Natural killer cell (primary cell): ENCODE measurements at regions not wholly inside any gene's neighbourhood (a gene's known extent, or its start where the extent isn't known, plus 50 kb on each side); places are given as distances from the start of the nearest gene placed in this dataset.

Experiments
- ATAC-seq, 3 donors: fragments of 150-1000 bp in 2 of 3; fragments of 200-7000 bp in 1 of 3; cut with Tn5 transposase; 1 replicate in 1 of 3; 2 replicates in 2 of 3; pipeline ENCODE4 v1.10.0; 2021; ENCODE audit warnings: mild to moderate bottlenecking in 2 of 3, moderate library complexity in 2 of 3
- DNase-seq, 2 donors: peaks; one replicate each; pipeline versions ENCODE4 v3.0.0 to v3.0.0-alpha.2; 2013 to 2021; ENCODE audit warnings: mixed read lengths in 1 of 2
- H3K27ac ChIP-seq: one replicate; pipeline ENCODE4 v1.5.1; 2013; ENCODE audit warnings: mild to moderate bottlenecking, low read length
- H3K27me3 ChIP-seq: one replicate; pipeline ENCODE4 v1.6.1; 2013; ENCODE audit warnings: low read length; ENCODE audit not compliant: control insufficient read depth, insufficient read depth
- H3K36me3 ChIP-seq: one replicate; pipeline ENCODE4 v1.6.1; 2013; ENCODE audit warnings: low read length; ENCODE audit not compliant: control insufficient read depth, insufficient read depth
- H3K4me1 ChIP-seq: one replicate; pipeline ENCODE4 v1.6.1; 2013; ENCODE audit warnings: low read length; ENCODE audit not compliant: control insufficient read depth, insufficient read depth
- H3K4me3 ChIP-seq: one replicate; pipeline ENCODE4 v1.5.1; 2013; ENCODE audit warnings: low read length
- H3K9me3 ChIP-seq: one replicate; pipeline ENCODE4 v1.6.1; 2013; ENCODE audit warnings: low read length; ENCODE audit not compliant: control insufficient read depth, insufficient read depth
- H3K27ac Mint-ChIP-seq, 2 donors: one replicate each; pipeline ENCODE4 v1.8.0; 2022; ENCODE audit warnings: mild to moderate bottlenecking in 2 of 2, mixed read lengths in 2 of 2, moderate library complexity in 1 of 2
- H3K27me3 Mint-ChIP-seq, 2 donors: one replicate each; pipeline ENCODE4 v1.8.0; 2022; ENCODE audit warnings: low read depth in 2 of 2, mixed read lengths in 2 of 2
- H3K36me3 Mint-ChIP-seq: one replicate; pipeline ENCODE4 v1.8.0; 2022; ENCODE audit warnings: mixed read lengths
- H3K4me1 Mint-ChIP-seq, 2 donors: one replicate each; pipeline ENCODE4 v1.8.0; 2022; ENCODE audit warnings: mixed read lengths in 2 of 2
- H3K4me3 Mint-ChIP-seq: one replicate; pipeline ENCODE4 v1.8.0; 2022; ENCODE audit warnings: mild to moderate bottlenecking, moderate library complexity, mixed read lengths
- H3K9me3 Mint-ChIP-seq, 2 donors: one replicate each; pipeline ENCODE4 v1.8.0; 2022; ENCODE audit warnings: mixed read lengths in 2 of 2
- CTCF ChIP-seq: fragments of 200-600 bp; IDR thresholded peaks from one replicate; pipeline ENCODE4 v1.8.0; 2022; ENCODE audit warnings: antibody characterized with exemption
- WGBS: methylation state at CpG from one replicate; pipeline ENCODE4 v1.1.7; 2013; ENCODE audit warnings: missing lambda C conversion rate; ENCODE audit not compliant: insufficient coverage; 5-methylcytosine and 5-hydroxymethylcytosine counted together
- intact Hi-C: fragments of 100-400 bp; cut with micrococcal nuclease; formaldehyde crosslinking; loops from one replicate; pipeline ENCODE4 v1.14.2; 2022

GRCh38 chr18:21958263-21958662, 211.1 kb upstream of the GATA6 start:
- Mint-ChIP-seq H3K27me3 (peaks cover 16 to 22% of the 10 kb centered on the region in 2 donors), H3K27ac (no peak overlapping the region), H3K4me1 (no peaks in the 10 kb centered on the region), H3K36me3 (no peaks in the 10 kb centered on the region), H3K4me3 (no peak overlapping the region), H3K9me3 (no peaks in the 10 kb centered on the region)
- Histone ChIP-seq H3K27ac (no peak overlapping the region), H3K9me3 (no peaks in the 10 kb centered on the region), H3K27me3 (no peaks in the 10 kb centered on the region), H3K36me3 (no peaks in the 10 kb centered on the region), H3K4me1 (no peaks in the 10 kb centered on the region), H3K4me3 (no peak overlapping the region)
- TF ChIP-seq CTCF: no peak
- WGBS: 91% methylated on average over 8 of the region's 8 CpGs
- intact Hi-C loops: loop anchor here (5.0 kb wide), 1 partner anchor 51 kb away; no protein-coding TSS in a partner anchor
- ATAC-seq (no peak), DNase-seq (no peak)

- ATAC-seq (no peak), DNase-seq (no peak)
- Mint-ChIP-seq H3K4me3 (no peak overlapping the region), H3K4me1 (no peaks in the 10 kb centered on the region), H3K27me3 (peaks cover 16 to 19% of the 10 kb centered on the region in 2 donors), H3K27ac (no peak overlapping the region), H3K36me3 (no peaks in the 10 kb centered on the region), H3K9me3 (no peaks in the 10 kb centered on the region)
- H3K27ac ChIP-seq: no peak overlapping the region
- H3K36me3 ChIP-seq: no peaks in the 10 kb centered on the region
- WGBS: 72% methylated on average over 5 of the region's 5 CpGs
- no peaks in the 10 kb centered on the region for H3K27me3 ChIP-seq
- no peak overlapping the region for H3K4me3 ChIP-seq
- no peaks in the 10 kb centered on the region for H3K9me3 ChIP-seq
- TF ChIP-seq CTCF: no peak
- no peaks in the 10 kb centered on the region for H3K4me1 ChIP-seq
- intact Hi-C loops: loop anchor here (5.0 kb wide), 1 partner anchor 52 kb away; no protein-coding TSS in a partner anchor
Observed at GRCh38 chr18:21958707-21959450, 210.5 kb upstream of the GATA6 start.

GRCh38 chr18:21960189-21960588, 209.2 kb upstream of the GATA6 start:
- no peaks in the 10 kb centered on the region for H3K4me1 ChIP-seq
- Mint-ChIP-seq H3K36me3 (no peaks in the 10 kb centered on the region), H3K9me3 (no peaks in the 10 kb centered on the region), H3K27me3 (peaks cover 9 to 16% of the 10 kb centered on the region in 2 donors), H3K4me3 (no peak overlapping the region), H3K4me1 (no peaks in the 10 kb centered on the region), H3K27ac (no peak overlapping the region)
- intact Hi-C loops: no loop called here
- DNase-seq (no peak), ATAC-seq (no peak)
- no peaks in the 10 kb centered on the region for H3K27me3 ChIP-seq
- 70% methylated on average over 8 of the region's 8 CpGs for WGBS
- H3K27ac ChIP-seq: no peak overlapping the region
- no peak for TF ChIP-seq CTCF
- H3K9me3 ChIP-seq: no peaks in the 10 kb centered on the region
- H3K36me3 ChIP-seq: no peaks in the 10 kb centered on the region
- no peak overlapping the region for H3K4me3 ChIP-seq

GRCh38 chr18:21963336-21963735, 206.1 kb upstream of the GATA6 start:
- H3K4me3 ChIP-seq: no peak overlapping the region
- H3K4me3 Mint-ChIP-seq: no peak overlapping the region
- no peaks in the 10 kb centered on the region for H3K36me3 Mint-ChIP-seq
- WGBS: 90% methylated on average over 5 of the region's 5 CpGs
- no peak for TF ChIP-seq CTCF
- H3K9me3 Mint-ChIP-seq: no peaks in the 10 kb centered on the region
- DNase-seq (no peak), ATAC-seq (no peak)
- H3K9me3 ChIP-seq: no peaks in the 10 kb centered on the region
- no peak overlapping the region for H3K27ac ChIP-seq
- no peak overlapping the region for H3K27ac Mint-ChIP-seq
- H3K4me1 Mint-ChIP-seq: no peaks in the 10 kb centered on the region
- no peaks in the 10 kb centered on the region for H3K36me3 ChIP-seq
- intact Hi-C loops: no loop called here
- no peaks in the 10 kb centered on the region for H3K27me3 ChIP-seq
- no peaks in the 10 kb centered on the region for H3K4me1 ChIP-seq
- peaks cover 5 to 9% of the 10 kb centered on the region in 2 donors for H3K27me3 Mint-ChIP-seq
